ENCODE measurements at regions not wholly inside any gene's neighbourhood (a gene's known extent, or its start where the extent isn't known, plus 50 kb on each side); places are given as distances from the start of the nearest gene placed in this dataset.

GRCh38 chr20:22529150-22530019 is 55.0 kb downstream of the FOXA2 start:
- TF ChIP-seq CTCF (IDR thresholded peaks at IDR 0.05) = no peak

DNA sequence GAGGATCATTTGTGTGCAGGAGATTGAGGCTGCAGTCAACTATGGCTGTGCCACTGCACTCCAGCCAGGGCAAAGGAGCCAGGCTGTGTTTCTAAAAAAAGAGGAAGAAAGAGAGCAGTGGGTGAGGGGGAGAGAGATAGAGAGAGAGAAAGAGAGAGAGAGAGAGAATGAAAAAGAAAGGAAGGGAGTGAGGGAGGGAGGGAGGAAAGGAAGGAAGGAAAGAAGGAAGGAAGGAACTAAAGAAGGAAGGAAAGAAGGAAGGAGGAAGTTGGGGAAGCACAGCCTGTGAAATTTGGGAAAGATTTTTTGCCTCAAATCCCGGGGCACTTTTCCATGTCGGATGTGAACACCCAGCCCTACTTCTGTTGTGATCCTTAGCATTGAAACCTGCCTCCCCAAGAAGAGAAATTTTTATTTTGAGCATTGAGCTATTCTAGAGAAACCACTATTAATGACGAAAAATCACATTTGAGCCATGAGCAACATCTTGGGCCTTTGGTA is 57.8 kb downstream of the FOXA2 start:
- no peak for TF ChIP-seq CTCF (IDR thresholded peaks at IDR 0.05)

DNA sequence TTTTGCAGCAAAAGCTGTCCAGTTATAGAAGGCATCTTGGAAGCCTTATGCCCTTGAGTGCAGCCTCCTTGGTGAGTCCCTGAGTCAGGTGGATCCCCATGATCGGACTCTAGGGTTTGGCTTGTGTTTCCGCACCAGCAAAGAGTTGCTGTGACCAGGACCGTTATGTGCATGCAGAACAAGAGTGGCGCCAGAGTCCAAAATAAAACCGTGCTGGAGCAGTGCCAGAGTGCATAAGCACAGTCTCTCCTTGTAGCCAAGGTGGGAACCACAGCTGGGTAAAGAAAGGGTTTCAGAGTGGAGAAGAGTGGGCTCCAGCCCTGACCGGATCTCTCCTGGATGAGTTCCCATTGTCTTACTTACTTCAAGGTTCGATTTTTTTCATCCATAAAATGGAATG is 58.6 kb downstream of the FOXA2 start:
- TF ChIP-seq CTCF (IDR thresholded peaks at IDR 0.05) = no peak

DNA sequence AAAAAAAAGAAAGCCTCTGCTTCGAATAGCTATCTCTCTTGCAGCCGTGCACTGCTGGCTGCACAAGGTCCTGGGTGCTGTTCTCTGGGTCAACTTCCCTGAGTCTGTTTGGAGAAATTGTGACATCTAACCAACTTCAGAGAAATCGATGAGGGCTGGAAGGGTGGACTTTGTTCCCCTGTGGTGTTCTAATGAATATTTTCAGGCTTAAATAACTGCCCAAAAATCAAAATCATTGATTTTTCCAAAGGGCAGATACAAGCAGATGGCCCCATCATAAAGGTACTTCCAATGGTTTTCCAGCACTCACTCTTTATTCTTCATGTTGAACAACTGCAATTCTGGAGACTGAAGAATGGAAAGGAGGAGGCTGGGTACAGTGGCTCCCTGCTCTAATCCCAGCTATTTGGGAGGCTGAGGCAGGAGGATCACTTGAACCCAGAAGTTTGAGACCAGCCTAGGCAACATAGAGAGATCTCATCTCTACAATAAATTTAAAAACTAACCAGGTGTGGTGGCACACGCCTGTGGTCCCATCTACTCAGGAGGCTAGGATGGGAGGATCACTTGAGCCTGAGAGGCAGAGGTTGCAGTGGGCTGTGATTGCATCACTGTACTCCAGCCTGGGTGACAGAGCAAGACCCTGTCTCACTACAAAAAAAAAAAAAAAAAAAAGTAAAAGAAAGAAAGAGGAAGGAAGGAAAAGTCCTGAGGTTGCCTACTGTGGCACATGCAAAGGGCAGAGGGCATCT is 59.1 kb downstream of the FOXA2 start:
- no peak for TF ChIP-seq CTCF (IDR thresholded peaks at IDR 0.05)

DNA sequence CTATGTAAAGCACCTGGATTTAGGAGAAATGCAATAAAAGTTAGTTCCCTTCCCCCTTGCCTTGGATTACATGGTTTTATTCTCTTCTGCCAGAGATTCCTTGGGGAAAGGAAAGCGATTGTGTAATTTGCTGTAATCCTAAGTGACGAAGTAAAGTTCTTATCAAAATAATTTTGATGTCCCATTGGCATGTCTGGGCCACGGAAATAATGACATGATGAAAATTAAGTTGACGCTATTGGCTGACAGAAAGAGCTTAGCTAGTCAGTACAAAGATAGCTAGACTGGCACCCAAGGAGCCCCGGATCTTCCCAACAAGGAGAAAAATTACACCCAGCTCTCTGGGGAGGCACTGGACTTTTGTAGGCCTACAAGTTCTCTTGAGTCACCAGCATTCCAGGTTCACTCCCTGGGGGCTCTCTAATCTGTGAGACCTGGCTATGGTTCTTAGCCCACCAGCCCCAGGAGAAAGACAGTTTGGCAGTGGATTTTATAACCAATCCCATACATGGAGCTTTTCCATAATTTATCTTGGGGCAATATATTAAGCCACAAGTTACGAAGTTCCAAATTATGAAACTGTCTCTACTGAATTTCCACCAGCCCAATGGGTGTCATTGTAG is 59.9 kb downstream of the FOXA2 start:
- no peak for TF ChIP-seq CTCF (IDR thresholded peaks at IDR 0.05)

- no peak for TF ChIP-seq CTCF (IDR thresholded peaks at IDR 0.05)
Measured at GRCh38 chr20:22523499-22524392, 60.6 kb downstream of the FOXA2 start.

GRCh38 chr20:22523128-22523498 is 61.3 kb downstream of the FOXA2 start:
- no peak for TF ChIP-seq CTCF (IDR thresholded peaks at IDR 0.05)
